SK-N-SH (cell line): ENCODE measurements at regions not wholly inside any gene's neighbourhood (a gene's known extent, or its start where the extent isn't known, plus 50 kb on each side); places are given as distances from the start of the nearest gene placed in this dataset.

ENCODE experiments used
- CTCF ChIP-seq: fragments of 200-600 bp; sonication (generic); IDR thresholded peaks from 2 replicates; pipeline ENCODE4 v1.6.1; 2017; ENCODE audit warnings: antibody characterized with exemption, mild to moderate bottlenecking, moderate library complexity
- FOXM1 ChIP-seq: IDR thresholded peaks from 2 replicates; pipeline ENCODE4 v1.4.0; 2012; ENCODE audit warnings: low read depth, mild to moderate bottlenecking
- GABPA ChIP-seq: IDR thresholded peaks from 2 replicates; pipeline ENCODE4 v1.4.0; 2012; ENCODE audit warnings: low read depth, mild to moderate bottlenecking
- MXI1 ChIP-seq: IDR thresholded peaks from 2 replicates; pipeline ENCODE4 v1.6.1; 2012; ENCODE audit warnings: mild to moderate bottlenecking, low read depth, low read length, improper control_type of control experiment
- POLR2AphosphoS5 ChIP-seq: IDR thresholded peaks from 2 replicates; pipeline ENCODE4 v1.6.1; 2012; ENCODE audit warnings: low read depth, low read length
- RAD21 ChIP-seq: IDR thresholded peaks from 2 replicates; pipeline ENCODE4 v1.6.1; 2012; ENCODE audit warnings: mild to moderate bottlenecking, low read length
- TCF12 ChIP-seq: IDR thresholded peaks from 2 replicates; pipeline ENCODE4 v1.4.0; 2012

GRCh38 chr5:39494107-39494510 lies 69.3 kb upstream of the DAB2 start:
- TF ChIP-seq CTCF = no peak
- TF ChIP-seq GABPA = no peak
- TF ChIP-seq FOXM1 = no peak
- TF ChIP-seq POLR2AphosphoS5 = no peak
- no peak for TF ChIP-seq RAD21
- TF ChIP-seq MXI1 = no peak
- TF ChIP-seq TCF12 = no peak
